Nephron (organoid): ENCODE measurements at regions not wholly inside any gene's neighbourhood (a gene's known extent, or its start where the extent isn't known, plus 50 kb on each side); places are given as distances from the start of the nearest gene placed in this dataset.
"Not testable (repeated sequence)": the region's sequence is repeated elsewhere in the genome, so short reads cannot be mapped to it uniquely, and the experiment has no call there.

Experiments used
- H3K27ac Mint-ChIP-seq, 3 experiments: 2 replicates each; pipeline ENCODE4 v1.8.0; 2020; ENCODE audit warnings: mixed read lengths in 3 of 3, mild to moderate bottlenecking in 2 of 3, moderate library complexity in 1 of 3
- H3K27me3 Mint-ChIP-seq: 2 replicates; pipeline ENCODE4 v1.8.0; 2021; ENCODE audit warnings: low read depth, mild to moderate bottlenecking, moderate library complexity, mixed read lengths
- H3K36me3 Mint-ChIP-seq: 2 replicates; pipeline ENCODE4 v1.8.0; 2020; ENCODE audit warnings: low read depth, mixed read lengths
- H3K4me1 Mint-ChIP-seq: 2 replicates; pipeline ENCODE4 v1.8.0; 2020; ENCODE audit warnings: mixed read lengths
- H3K4me3 Mint-ChIP-seq, 3 experiments: 2 replicates each; pipeline ENCODE4 v1.8.0; 2020; ENCODE audit warnings: mild to moderate bottlenecking in 3 of 3, mixed read lengths in 3 of 3, moderate library complexity in 2 of 3
- H3K9me3 Mint-ChIP-seq: 2 replicates; pipeline ENCODE4 v1.8.0; 2020; ENCODE audit warnings: mixed read lengths
- TF ChIP-seq, protein P1 (sequence below), 3 experiments: fragments of 200-600 bp; sonication (generic); IDR thresholded peaks; one replicate each; pipeline ENCODE4 v1.5.0; 2021; ENCODE audit warnings: antibody characterized with exemption in 3 of 3; ENCODE audit not compliant: unreplicated experiment in 3 of 3

DNA sequence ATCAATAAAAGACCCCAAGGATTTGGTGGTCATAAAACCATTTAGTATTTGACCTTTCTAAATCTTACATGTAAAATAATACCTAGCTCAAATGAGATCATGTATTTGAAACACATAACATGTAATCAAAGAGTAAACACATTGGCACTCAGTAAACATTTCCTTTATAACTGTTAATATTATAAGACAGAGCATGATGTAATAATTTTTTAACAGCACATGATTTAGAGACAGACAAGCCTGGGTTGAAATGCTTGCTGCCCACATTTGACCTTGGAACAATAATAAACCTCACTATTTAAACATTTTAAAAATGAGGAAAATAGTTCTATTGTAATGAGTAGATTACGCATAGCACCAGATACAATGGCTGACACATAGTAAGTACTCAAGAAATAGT, 105.2 kb upstream of the GPR141 start:
- Mint-ChIP-seq H3K27me3 (no peaks in the 10 kb centered on the region), H3K9me3 (no peaks in the 10 kb centered on the region), H3K36me3 (no peaks in the 10 kb centered on the region), H3K4me3 (no peak overlapping the region), H3K4me1 (no peaks in the 10 kb centered on the region), H3K27ac (no peak overlapping the region)
- TF ChIP-seq, protein P1, sequence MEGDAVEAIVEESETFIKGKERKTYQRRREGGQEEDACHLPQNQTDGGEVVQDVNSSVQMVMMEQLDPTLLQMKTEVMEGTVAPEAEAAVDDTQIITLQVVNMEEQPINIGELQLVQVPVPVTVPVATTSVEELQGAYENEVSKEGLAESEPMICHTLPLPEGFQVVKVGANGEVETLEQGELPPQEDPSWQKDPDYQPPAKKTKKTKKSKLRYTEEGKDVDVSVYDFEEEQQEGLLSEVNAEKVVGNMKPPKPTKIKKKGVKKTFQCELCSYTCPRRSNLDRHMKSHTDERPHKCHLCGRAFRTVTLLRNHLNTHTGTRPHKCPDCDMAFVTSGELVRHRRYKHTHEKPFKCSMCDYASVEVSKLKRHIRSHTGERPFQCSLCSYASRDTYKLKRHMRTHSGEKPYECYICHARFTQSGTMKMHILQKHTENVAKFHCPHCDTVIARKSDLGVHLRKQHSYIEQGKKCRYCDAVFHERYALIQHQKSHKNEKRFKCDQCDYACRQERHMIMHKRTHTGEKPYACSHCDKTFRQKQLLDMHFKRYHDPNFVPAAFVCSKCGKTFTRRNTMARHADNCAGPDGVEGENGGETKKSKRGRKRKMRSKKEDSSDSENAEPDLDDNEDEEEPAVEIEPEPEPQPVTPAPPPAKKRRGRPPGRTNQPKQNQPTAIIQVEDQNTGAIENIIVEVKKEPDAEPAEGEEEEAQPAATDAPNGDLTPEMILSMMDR (IDR thresholded peaks at IDR 0.05; ENCODE audit: unreplicated experiment in 3 of 3): no peak

DNA sequence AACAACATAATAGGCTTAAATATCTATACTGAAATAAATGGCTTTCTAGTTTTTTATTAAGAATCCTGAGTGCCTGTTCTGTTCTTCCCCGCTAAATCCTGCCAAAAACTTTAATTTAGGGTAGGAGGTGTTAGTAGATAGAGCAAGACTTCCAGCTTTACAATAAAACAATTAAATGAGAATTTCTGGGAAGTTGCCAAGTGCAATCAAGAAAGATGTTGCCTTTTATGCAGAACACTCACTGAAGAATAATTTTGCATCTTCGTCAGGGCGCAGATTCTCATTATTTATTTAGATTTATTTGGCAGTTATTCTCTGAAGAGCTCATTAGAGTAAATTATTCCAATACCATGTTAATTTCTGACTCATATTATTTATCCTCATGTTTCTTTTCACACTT, 103.2 kb upstream of the GPR141 start:
- no peaks in the 10 kb centered on the region for H3K36me3 Mint-ChIP-seq
- no peaks in the 10 kb centered on the region for H3K4me1 Mint-ChIP-seq
- no peaks in the 10 kb centered on the region for H3K9me3 Mint-ChIP-seq
- no peak overlapping the region for H3K4me3 Mint-ChIP-seq
- H3K27ac Mint-ChIP-seq: no peak overlapping the region
- TF ChIP-seq, protein P1 (IDR thresholded peaks at IDR 0.05; ENCODE audit: unreplicated experiment in 3 of 3): no peak
- H3K27me3 Mint-ChIP-seq: no peaks in the 10 kb centered on the region

GRCh38 chr7:37584651-37585463, 98.7 kb upstream of the GPR141 start:
- H3K4me3 Mint-ChIP-seq, H3K27ac Mint-ChIP-seq, H3K9me3 Mint-ChIP-seq, H3K36me3 Mint-ChIP-seq, H3K4me1 Mint-ChIP-seq, H3K27me3 Mint-ChIP-seq: not testable (repeated sequence)

DNA sequence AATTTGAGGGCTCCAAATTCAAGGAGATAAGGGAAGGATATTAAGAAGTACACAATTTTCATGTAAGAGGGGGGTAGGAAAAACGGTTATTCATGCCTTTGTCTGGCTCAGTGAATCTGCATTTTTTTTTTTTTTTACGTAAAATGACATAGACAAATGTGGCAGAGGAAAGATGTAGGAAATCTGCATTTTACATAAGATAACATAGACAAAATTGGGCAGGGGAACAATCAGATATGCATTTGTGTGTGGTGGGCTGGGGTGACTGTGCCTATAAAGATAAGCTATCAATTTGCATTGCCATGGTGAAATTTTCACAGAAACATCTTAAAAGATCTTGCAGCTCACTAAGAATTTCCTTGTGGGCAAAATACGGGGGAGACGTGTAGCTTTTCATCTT, 92.7 kb upstream of the GPR141 start:
- Mint-ChIP-seq H3K4me3 (no peak overlapping the region), H3K9me3 (peaks cover 2% of the 10 kb centered on the region), H3K4me1 (no peaks in the 10 kb centered on the region), H3K27ac (no peak overlapping the region), H3K27me3 (no peaks in the 10 kb centered on the region), H3K36me3 (no peaks in the 10 kb centered on the region)
- TF ChIP-seq, protein P1 (IDR thresholded peaks at IDR 0.05; ENCODE audit: unreplicated experiment in 3 of 3): no peak

GRCh38 chr7:37592366-37592765, 91.2 kb upstream of the GPR141 start:
- Mint-ChIP-seq H3K27me3 (no peaks in the 10 kb centered on the region), H3K9me3 (peaks cover 6% of the 10 kb centered on the region), H3K4me3 (no peak overlapping the region), H3K4me1 (no peaks in the 10 kb centered on the region), H3K27ac (no peak overlapping the region), H3K36me3 (no peaks in the 10 kb centered on the region)
- TF ChIP-seq, protein P1 (IDR thresholded peaks at IDR 0.05; ENCODE audit: unreplicated experiment in 3 of 3): no peak

- peaks cover 6% of the 10 kb centered on the region for H3K9me3 Mint-ChIP-seq
- no peaks in the 10 kb centered on the region for H3K4me1 Mint-ChIP-seq
- H3K27me3 Mint-ChIP-seq: no peaks in the 10 kb centered on the region
These were observed 89.0 kb upstream of the GPR141 start for GRCh38 chr7:37594602-37595001.

More at GRCh38 chr7:37594602-37595001, 89.0 kb upstream of the GPR141 start:
- no peak overlapping the region for H3K4me3 Mint-ChIP-seq
- H3K27ac Mint-ChIP-seq: no peak overlapping the region
- H3K36me3 Mint-ChIP-seq: no peaks in the 10 kb centered on the region
- TF ChIP-seq, protein P1 (IDR thresholded peaks at IDR 0.05; ENCODE audit: unreplicated experiment in 3 of 3): no peak
